HCEC 1CT (cell line): ENCODE measurements at regions not wholly inside any gene's neighbourhood (a gene's known extent, or its start where the extent isn't known, plus 50 kb on each side); places are given as distances from the start of the nearest gene placed in this dataset.

Experiments
- DNase-seq: peaks from one replicate; pipeline ENCODE4 v3.0.0-alpha.2; 2017

GRCh38 chr13:65095161-65096082, 2134.7 kb downstream of the PCDH9 start:
- no peak for DNase-seq

- DNase-seq: no peak
These were observed 2136.8 kb downstream of the PCDH9 start for GRCh38 chr13:65093357-65093756.

GRCh38 chr13:65091031-65091430, 2139.1 kb downstream of the PCDH9 start:
- no peak for DNase-seq

- DNase-seq: no peak
These were observed 2139.9 kb downstream of the PCDH9 start for GRCh38 chr13:65090186-65090585.

- no peak for DNase-seq
These were observed 2141.2 kb downstream of the PCDH9 start for GRCh38 chr13:65088906-65089305.

- DNase-seq: no peak
These were observed 2144.2 kb downstream of the PCDH9 start for GRCh38 chr13:65085977-65086376.

- no peak for DNase-seq
These were observed 2155.9 kb downstream of the PCDH9 start for GRCh38 chr13:65074248-65074647.

GRCh38 chr13:65064967-65065366, 2165.2 kb downstream of the PCDH9 start:
- DNase-seq: no peak

- no peak for DNase-seq
These were observed 2166.4 kb downstream of the PCDH9 start for GRCh38 chr13:65063753-65064152.

GRCh38 chr13:65057986-65058385, 2172.2 kb downstream of the PCDH9 start:
- no peak for DNase-seq

- DNase-seq: no peak
These were observed 2175.9 kb downstream of the PCDH9 start for GRCh38 chr13:65054277-65054676.

GRCh38 chr13:65036999-65037398, 2193.1 kb downstream of the PCDH9 start:
- DNase-seq: no peak

GRCh38 chr13:65035302-65035701, 2194.8 kb downstream of the PCDH9 start:
- no peak for DNase-seq

GRCh38 chr13:65034266-65034665, 2195.9 kb downstream of the PCDH9 start:
- no peak for DNase-seq

- no peak for DNase-seq
These were observed 2197.3 kb downstream of the PCDH9 start for GRCh38 chr13:65032825-65033224.

- no peak for DNase-seq
These were observed 2202.0 kb downstream of the PCDH9 start for GRCh38 chr13:65028101-65028500.

- DNase-seq: no peak
These were observed 2203.6 kb downstream of the PCDH9 start for GRCh38 chr13:65026505-65026904.

- DNase-seq: no peak
These were observed 2218.8 kb downstream of the PCDH9 start for GRCh38 chr13:65011378-65011777.

- DNase-seq: no peak
These were observed 2232.7 kb downstream of the PCDH9 start for GRCh38 chr13:64997438-64997837.

GRCh38 chr13:64993514-64994164, 2236.5 kb downstream of the PCDH9 start:
- DNase-seq: no peak

- DNase-seq: no peak
These were observed 2237.8 kb downstream of the PCDH9 start for GRCh38 chr13:64992314-64992713.

- DNase-seq: no peak
These were observed 2245.1 kb downstream of the PCDH9 start for GRCh38 chr13:64985075-64985474.

GRCh38 chr13:64962404-64962803, 2267.7 kb downstream of the PCDH9 start:
- no peak for DNase-seq

GRCh38 chr13:64959276-64959675, 2270.9 kb downstream of the PCDH9 start:
- DNase-seq: no peak
